ENCODE measurements at regions not wholly inside any gene's neighbourhood (a gene's known extent, or its start where the extent isn't known, plus 50 kb on each side); places are given as distances from the start of the nearest gene placed in this dataset.

DNA sequence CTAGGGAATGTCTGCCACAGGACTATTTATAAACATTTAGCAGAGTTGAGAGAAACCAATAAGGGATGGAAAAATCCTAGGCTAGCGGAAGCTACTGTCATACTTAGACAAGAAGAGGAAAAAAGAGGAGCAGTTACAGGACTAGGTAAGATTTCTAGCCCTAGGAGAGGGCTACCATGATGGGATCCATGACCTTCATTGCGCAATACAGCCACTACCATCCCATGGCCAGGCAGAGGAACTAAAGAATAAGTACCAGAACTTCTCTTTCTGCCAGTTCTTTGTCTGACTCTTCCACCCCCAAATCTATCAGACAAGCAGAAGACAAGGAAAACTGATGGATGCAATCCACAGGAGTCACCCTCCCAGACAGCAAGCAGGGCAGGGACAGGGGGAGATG lies 417.0 kb upstream of the CHST9 start:
- no peak for TF ChIP-seq CTCF (conservative IDR thresholded peaks at IDR 0.05 in 1 of 2, IDR thresholded peaks at IDR 0.05 in 1 of 2; ENCODE audit: extremely low read depth in 1 of 2, insufficient read depth in 1 of 2, low read depth in 1 of 2, low read length in 2 of 2)
- TF ChIP-seq EZH2 (IDR thresholded peaks at IDR 0.05; ENCODE audit: borderline replicate concordance, low read length): no peak

All from mammary epithelial cell (primary cell).